Mesenchymal stem cell (in vitro differentiated cells and primary cell): ENCODE measurements at regions not wholly inside any gene's neighbourhood (a gene's known extent, or its start where the extent isn't known, plus 50 kb on each side); places are given as distances from the start of the nearest gene placed in this dataset.

Experiments
- DNase-seq: peaks from one replicate; pipeline ENCODE4 v3.0.0-alpha.2; 2013
- H2AFZ ChIP-seq: one replicate; pipeline ENCODE4 v1.6.1; 2013; ENCODE audit warnings: low read depth, mild to moderate bottlenecking, control low read depth, inconsistent platforms, low read length, moderate library complexity
- H2AK5ac ChIP-seq: 2 replicates; pipeline ENCODE4 v1.6.1; 2013; ENCODE audit warnings: low read length, moderate library complexity, mild to moderate bottlenecking, inconsistent platforms; ENCODE audit not compliant: severe bottlenecking
- H2BK120ac ChIP-seq: one replicate; pipeline ENCODE4 v1.6.1; 2013; ENCODE audit warnings: low read depth, mild to moderate bottlenecking, inconsistent platforms, low read length, moderate library complexity
- H2BK12ac ChIP-seq, 2 experiments: one replicate each; pipeline ENCODE4 v1.6.1; 2013; ENCODE audit warnings: inconsistent platforms in 2 of 2, low read length in 2 of 2, mild to moderate bottlenecking in 2 of 2, moderate library complexity in 2 of 2, control low read depth in 1 of 2
- H2BK15ac ChIP-seq: one replicate; pipeline ENCODE4 v1.6.1; 2013; ENCODE audit warnings: mild to moderate bottlenecking, low read depth, inconsistent platforms; ENCODE audit not compliant: poor library complexity, severe bottlenecking
- H2BK5ac ChIP-seq: 2 replicates; pipeline ENCODE4 v1.6.1; 2013; ENCODE audit warnings: low read depth, mild to moderate bottlenecking, low read length, control low read depth, inconsistent platforms; ENCODE audit not compliant: poor library complexity, severe bottlenecking
- H3K14ac ChIP-seq, 2 experiments: one replicate each; pipeline ENCODE4 v1.6.1; 2013; ENCODE audit warnings: inconsistent platforms in 2 of 2, low read length in 2 of 2, control low read depth in 1 of 2, mild to moderate bottlenecking in 1 of 2, moderate library complexity in 1 of 2
- H3K18ac ChIP-seq, 2 experiments: one replicate each; pipeline ENCODE4 v1.6.1; 2013; ENCODE audit warnings: inconsistent platforms in 2 of 2, low read length in 2 of 2, control low read depth in 1 of 2, low read depth in 1 of 2, mild to moderate bottlenecking in 1 of 2
- H3K23ac ChIP-seq, 2 experiments: one replicate each; pipeline ENCODE4 v1.6.1; 2013; ENCODE audit warnings: inconsistent platforms in 2 of 2, low read length in 2 of 2, mild to moderate bottlenecking in 2 of 2, moderate library complexity in 2 of 2, control low read depth in 1 of 2
- H3K27ac ChIP-seq: 2 replicates; pipeline ENCODE4 v1.5.1; 2013; ENCODE audit warnings: mild to moderate bottlenecking, moderate library complexity, low read length, control low read depth, inconsistent platforms; ENCODE audit not compliant: poor library complexity, severe bottlenecking
- H3K27me3 ChIP-seq, 2 experiments: 2 replicates each; pipeline versions ENCODE4 v1.6.1 to v1.7.0; 2013; ENCODE audit warnings: low read length in 2 of 2, mild to moderate bottlenecking in 2 of 2, moderate library complexity in 2 of 2, control low read depth in 1 of 2, inconsistent platforms in 1 of 2; ENCODE audit not compliant: control insufficient read depth in 1 of 2, insufficient read depth in 1 of 2
- H3K36me3 ChIP-seq, 2 experiments: 2 replicates each; pipeline versions ENCODE4 v1.6.1 to v1.7.0; 2013; ENCODE audit warnings: low read length in 2 of 2, control low read depth in 1 of 2, inconsistent platforms in 1 of 2, low read depth in 1 of 2, mild to moderate bottlenecking in 1 of 2; ENCODE audit not compliant: insufficient read depth in 2 of 2, control insufficient read depth in 1 of 2
- H3K4ac ChIP-seq, 2 experiments: one replicate each; pipeline ENCODE4 v1.6.1; 2013; ENCODE audit warnings: inconsistent platforms in 2 of 2, low read length in 2 of 2, mild to moderate bottlenecking in 2 of 2, moderate library complexity in 2 of 2, control low read depth in 1 of 2, low read depth in 1 of 2
- H3K4me1 ChIP-seq: 2 replicates; pipeline ENCODE4 v1.6.1; 2013; ENCODE audit warnings: low read depth, low read length, control low read depth; ENCODE audit not compliant: control insufficient read depth, insufficient read depth
- H3K4me2 ChIP-seq: 2 replicates; pipeline ENCODE4 v1.6.1; 2013; ENCODE audit warnings: low read length, mild to moderate bottlenecking, inconsistent platforms; ENCODE audit not compliant: poor library complexity, severe bottlenecking
- H3K4me3 ChIP-seq, 2 experiments: 2 replicates each; pipeline versions ENCODE4 v1.5.1 to v1.7.0; 2013; ENCODE audit warnings: low read length in 2 of 2, mild to moderate bottlenecking in 2 of 2, control low read depth in 1 of 2, low read depth in 1 of 2; ENCODE audit not compliant: insufficient read depth in 1 of 2
- H3K79me1 ChIP-seq: replicated peaks from 2 replicates; pipeline ENCODE4 v1.6.1; 2013; ENCODE audit warnings: mild to moderate bottlenecking, control low read depth, low read length, inconsistent platforms; ENCODE audit not compliant: poor library complexity, severe bottlenecking
- H3K9ac ChIP-seq: 2 replicates; pipeline ENCODE4 v1.7.0; 2013; ENCODE audit warnings: mild to moderate bottlenecking, low read length, moderate library complexity
- H3K9me3 ChIP-seq: 2 replicates; pipeline ENCODE4 v1.7.0; 2013; ENCODE audit warnings: mild to moderate bottlenecking, low read length; ENCODE audit not compliant: control insufficient read depth
- H4K8ac ChIP-seq: one replicate; pipeline ENCODE4 v1.6.1; 2013; ENCODE audit warnings: inconsistent platforms, mild to moderate bottlenecking, low read length, moderate library complexity
- H4K91ac ChIP-seq: one replicate; pipeline ENCODE4 v1.6.1; 2013; ENCODE audit warnings: mild to moderate bottlenecking, low read length, inconsistent platforms
- WGBS: methylation state at CpG from one replicate; pipeline ENCODE4 v1.1.7; 2013; ENCODE audit warnings: mixed read lengths; 5-methylcytosine and 5-hydroxymethylcytosine counted together

DNA sequence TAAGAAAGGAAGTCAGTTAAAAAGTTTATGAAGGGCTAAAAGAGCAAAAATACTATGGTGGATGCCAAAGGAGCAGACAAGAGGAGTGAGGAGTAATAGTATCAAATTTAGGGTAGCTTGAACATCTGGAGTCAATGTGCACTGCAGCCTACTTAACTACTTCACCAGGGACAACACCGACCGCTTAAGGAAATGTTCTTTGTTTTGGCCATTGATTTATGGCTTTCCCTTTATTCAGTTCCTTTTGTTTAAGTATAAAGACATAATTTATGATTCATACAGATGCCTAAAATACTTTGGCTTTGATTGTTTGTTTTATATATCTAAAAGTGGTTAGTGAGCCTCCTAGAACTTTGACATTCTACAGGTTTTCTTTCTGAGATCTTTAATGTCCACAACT lies 276.3 kb upstream of the PRR20A start:
- Histone ChIP-seq H3K23ac (no peak overlapping the region), H3K36me3 (no peaks in the 10 kb centered on the region), H2BK15ac (no peak overlapping the region), H2AFZ (no peak overlapping the region), H3K9ac (no peak overlapping the region), H3K27me3 (no peaks in the 10 kb centered on the region), H3K18ac (no peak overlapping the region), H2AK5ac (no peak overlapping the region), H4K91ac (no peak overlapping the region), H3K4me1 (no peaks in the 10 kb centered on the region), H3K4me3 (no peak overlapping the region), H3K4ac (no peak overlapping the region), H3K79me1 (no peaks in the 10 kb centered on the region), H3K4me2 (no peak overlapping the region), H3K9me3 (no peaks in the 10 kb centered on the region), H2BK120ac (no peak overlapping the region), H3K27ac (no peak overlapping the region), H2BK5ac (no peak overlapping the region), H3K14ac (no peak overlapping the region), H2BK12ac (no peak overlapping the region), H4K8ac (no peak overlapping the region)
- WGBS: no CpG with 5 or more reads among the region's 2 CpGs
- DNase-seq: no peak

DNA sequence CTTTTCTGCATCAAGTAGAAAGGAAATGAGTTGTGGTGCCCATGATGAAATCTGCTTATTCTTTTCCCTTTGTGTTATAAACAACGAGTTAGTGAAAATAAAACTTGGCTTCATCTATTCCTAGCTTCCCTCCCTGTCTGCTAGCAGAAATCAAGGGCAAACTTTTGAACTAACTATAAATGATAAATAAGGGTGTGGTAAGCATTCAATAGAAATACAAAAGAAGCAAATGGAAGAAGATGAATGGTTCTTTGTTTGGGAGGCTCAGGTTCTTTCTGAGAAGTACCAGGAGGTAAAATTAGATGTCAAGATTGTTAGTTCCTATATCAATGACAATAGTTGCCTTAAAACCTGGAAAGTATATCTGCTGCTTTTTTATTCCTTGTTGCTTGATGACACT lies 275.3 kb upstream of the PRR20A start:
- H2AFZ ChIP-seq: no peak overlapping the region
- H2BK120ac ChIP-seq: no peak overlapping the region
- no peak overlapping the region for H3K4me2 ChIP-seq
- no peak overlapping the region for H2AK5ac ChIP-seq
- no peak overlapping the region for H3K23ac ChIP-seq
- no peak overlapping the region for H2BK12ac ChIP-seq
- H3K4me3 ChIP-seq: no peak overlapping the region
- no peaks in the 10 kb centered on the region for H3K4me1 ChIP-seq
- no peak overlapping the region for H4K8ac ChIP-seq
- no peak overlapping the region for H3K27ac ChIP-seq
- no peak overlapping the region for H2BK15ac ChIP-seq
- H3K18ac ChIP-seq: no peak overlapping the region
- 67% methylated on average over 1 of the region's 1 CpG for WGBS
- H3K27me3 ChIP-seq: no peaks in the 10 kb centered on the region
- no peak overlapping the region for H3K4ac ChIP-seq
- no peaks in the 10 kb centered on the region for H3K9me3 ChIP-seq
- H3K36me3 ChIP-seq: no peaks in the 10 kb centered on the region
- H3K79me1 ChIP-seq: no peaks in the 10 kb centered on the region
- no peak overlapping the region for H2BK5ac ChIP-seq
- no peak overlapping the region for H4K91ac ChIP-seq
- DNase-seq: no peak
- no peak overlapping the region for H3K9ac ChIP-seq
- H3K14ac ChIP-seq: no peak overlapping the region

DNA sequence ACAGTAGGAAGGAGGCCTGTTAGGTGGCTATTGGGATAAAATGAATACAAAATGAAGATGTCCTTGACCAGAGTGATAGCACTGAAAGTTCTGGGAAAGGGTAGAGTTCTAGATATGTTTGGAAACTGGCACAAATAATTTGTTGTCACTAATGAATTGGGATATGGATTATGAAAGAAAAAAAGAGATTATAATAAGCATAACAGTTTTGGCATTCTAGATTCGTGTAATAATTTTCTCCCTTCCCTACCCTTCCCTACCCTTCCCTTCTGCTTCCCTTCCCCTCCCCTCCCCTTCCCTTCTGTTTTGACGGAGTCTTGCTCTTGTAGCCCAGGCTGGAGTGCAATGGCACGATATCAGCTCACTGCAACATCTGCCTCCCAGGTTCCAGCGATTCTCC lies 271.0 kb upstream of the PRR20A start:
- no peak for DNase-seq
- Histone ChIP-seq H3K4ac (no peak overlapping the region), H3K14ac (no peak overlapping the region), H2BK5ac (no peak overlapping the region), H2BK12ac (no peak overlapping the region), H3K36me3 (no peaks in the 10 kb centered on the region), H3K27me3 (no peaks in the 10 kb centered on the region), H3K27ac (no peak overlapping the region), H3K79me1 (no peaks in the 10 kb centered on the region), H2BK120ac (no peak overlapping the region), H4K91ac (no peak overlapping the region), H2BK15ac (no peak overlapping the region), H3K4me2 (no peak overlapping the region), H3K4me3 (no peak overlapping the region), H3K18ac (no peak overlapping the region), H2AK5ac (no peak overlapping the region), H3K9me3 (no peaks in the 10 kb centered on the region), H3K23ac (no peak overlapping the region), H3K9ac (no peak overlapping the region), H2AFZ (no peak overlapping the region), H4K8ac (no peak overlapping the region), H3K4me1 (no peaks in the 10 kb centered on the region)
- WGBS: 97% methylated on average over 3 of the region's 4 CpGs

DNA sequence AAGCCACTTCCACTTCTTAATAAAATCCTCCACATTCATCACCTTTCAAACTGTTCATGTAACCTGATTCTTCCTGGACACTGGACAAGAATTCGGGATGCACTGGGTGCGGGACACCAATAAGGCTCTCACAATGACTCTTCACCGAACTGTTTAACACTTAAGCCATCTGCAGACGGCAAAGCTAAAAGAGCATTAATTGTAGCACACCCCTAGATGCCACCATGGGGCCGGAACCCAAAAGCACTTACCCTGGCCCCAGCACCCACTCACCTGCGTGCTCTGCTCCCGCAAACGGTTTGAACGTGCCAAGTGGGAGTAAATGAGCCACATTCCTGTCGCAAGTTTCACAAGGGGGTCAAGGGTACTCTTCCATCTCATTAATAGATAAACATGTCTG lies 254.3 kb upstream of the PRR20A start:
- H2BK5ac ChIP-seq: no peak overlapping the region
- H2AK5ac ChIP-seq: no peak overlapping the region

More for the DNA sequence above, 254.3 kb upstream of the PRR20A start:
- H3K14ac ChIP-seq: no peak overlapping the region
- no peak overlapping the region for H2BK12ac ChIP-seq
- WGBS: 88% methylated on average over 10 of the region's 10 CpGs
- no peaks in the 10 kb centered on the region for H3K79me1 ChIP-seq
- H2BK120ac ChIP-seq: no peak overlapping the region
- no peak overlapping the region for H4K91ac ChIP-seq
- no peak overlapping the region for H3K9ac ChIP-seq
- H3K18ac ChIP-seq: no peak overlapping the region
- H3K27me3 ChIP-seq: no peaks in the 10 kb centered on the region
- no peak overlapping the region for H2AFZ ChIP-seq
- H3K4me2 ChIP-seq: no peak overlapping the region
- DNase-seq: no peak
- H3K4me1 ChIP-seq: no peaks in the 10 kb centered on the region
- no peaks in the 10 kb centered on the region for H3K36me3 ChIP-seq
- no peak overlapping the region for H3K27ac ChIP-seq
- H2BK15ac ChIP-seq: no peak overlapping the region
- no peaks in the 10 kb centered on the region for H3K9me3 ChIP-seq
- H3K23ac ChIP-seq: no peak overlapping the region
- H4K8ac ChIP-seq: no peak overlapping the region
- no peak overlapping the region for H3K4me3 ChIP-seq
- no peak overlapping the region for H3K4ac ChIP-seq
